HEK293 (cell line): ENCODE measurements at regions not wholly inside any gene's neighbourhood (a gene's known extent, or its start where the extent isn't known, plus 50 kb on each side); places are given as distances from the start of the nearest gene placed in this dataset.

Source experiments
- CTCF ChIP-seq: fragments of 450-650 bp; formaldehyde crosslinking; IDR thresholded peaks from 2 replicates; pipeline ENCODE4 v1.5.1; 2016; ENCODE audit warnings: missing biosample characterization, missing genetic modification characterization
- ZFHX2 ChIP-seq: fragments of 450-650 bp; formaldehyde crosslinking; conservative IDR thresholded peaks from 2 replicates; pipeline ENCODE4 v1.5.1; 2016; ENCODE audit warnings: missing biosample characterization, missing genetic modification characterization
- ZNF148 ChIP-seq: fragments of 450-650 bp; formaldehyde crosslinking; IDR thresholded peaks from 2 replicates; pipeline ENCODE4 v1.5.0; 2017; ENCODE audit warnings: missing biosample characterization, missing genetic modification characterization, borderline replicate concordance
- ZNF211 ChIP-seq: fragments of 450-650 bp; formaldehyde crosslinking; IDR thresholded peaks from 2 replicates; pipeline ENCODE4 v1.5.1; 2016; ENCODE audit warnings: low read depth, missing biosample characterization, missing genetic modification characterization
- ZNF324 ChIP-seq: fragments of 450-650 bp; formaldehyde crosslinking; IDR thresholded peaks from 2 replicates; pipeline ENCODE4 v1.5.1; 2016; ENCODE audit warnings: missing biosample characterization, missing genetic modification characterization
- ZNF530 ChIP-seq: fragments of 450-650 bp; formaldehyde crosslinking; IDR thresholded peaks from 2 replicates; pipeline ENCODE4 v1.5.1; 2016; ENCODE audit warnings: low read depth, missing biosample characterization, missing genetic modification characterization

DNA sequence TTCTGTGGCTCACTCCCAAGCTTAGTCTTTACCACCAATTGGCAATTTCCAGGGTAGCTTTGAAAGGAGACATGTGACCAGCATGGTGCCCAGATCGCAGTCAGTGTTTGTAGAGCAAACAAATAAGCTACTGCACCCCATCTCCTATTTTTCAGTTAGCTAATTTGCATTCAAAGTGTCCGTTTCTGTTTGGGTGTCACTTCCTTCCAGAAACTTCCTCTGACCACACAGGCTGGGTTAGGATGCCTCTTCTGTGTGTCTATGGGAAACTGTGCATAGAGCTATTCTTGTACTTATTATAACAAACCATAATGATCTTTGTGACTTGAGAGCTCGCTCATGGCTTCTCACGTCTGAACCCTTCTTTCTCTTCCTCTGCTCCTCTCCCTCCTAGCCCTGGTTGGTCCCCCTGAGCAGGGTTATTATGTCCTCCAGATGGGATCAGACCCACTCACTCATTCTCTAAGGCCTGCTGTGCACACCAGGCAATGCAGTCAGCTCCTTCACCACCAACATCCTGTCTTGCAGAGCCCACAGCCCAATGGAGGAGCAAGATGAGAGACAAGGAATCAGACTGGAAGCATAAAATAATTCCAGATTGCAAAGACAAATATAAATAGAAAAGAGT lies 101.2 kb upstream of the ALK start:
- TF ChIP-seq ZNF148 (tag by site-specific recombination), result no peak
- no peak for TF ChIP-seq ZFHX2 (tag by site-specific recombination)
- no peak for TF ChIP-seq CTCF (tag by site-specific recombination)
- no peak for TF ChIP-seq ZNF211
- no peak for TF ChIP-seq ZNF530 (tag by site-specific recombination)
- TF ChIP-seq ZNF324 (tag by site-specific recombination), result no peak
